Liver (tissue), 3 donors: ENCODE measurements at regions not wholly inside any gene's neighbourhood (a gene's known extent, or its start where the extent isn't known, plus 50 kb on each side); places are given as distances from the start of the nearest gene placed in this dataset.

Experiments used
- HNF4G ChIP-seq: IDR thresholded peaks from 2 replicates; pipeline ENCODE4 v1.6.1; 2016; ENCODE audit warnings: antibody characterized with exemption
- TF ChIP-seq, protein P1 (sequence below): fragments of 150-350 bp; IDR thresholded peaks from 2 replicates; pipeline ENCODE4 v1.5.1; 2017; ENCODE audit warnings: improper control_type of control experiment, low read depth, low read length; ENCODE audit not compliant: missing input control
- donor health status: healthy.
- donor health status: healthy.

DNA sequence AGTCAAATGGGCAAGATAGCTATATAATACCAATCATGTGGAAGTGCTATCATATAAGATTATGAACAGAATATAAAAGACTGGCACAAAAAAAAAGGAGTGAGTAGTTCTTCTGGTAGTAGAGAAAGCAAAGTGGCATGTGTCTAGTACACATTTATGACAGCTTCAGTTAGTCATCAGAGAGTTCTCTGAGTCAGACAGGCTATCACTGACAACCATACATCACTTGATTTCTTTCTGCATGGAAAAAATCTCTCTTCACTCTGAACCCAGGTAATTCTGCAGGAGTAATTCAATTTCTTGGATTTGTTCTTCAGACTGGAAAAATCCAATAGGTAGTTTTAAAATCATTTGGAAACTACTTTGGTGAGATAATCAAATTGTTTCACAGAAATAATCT, 286.8 kb upstream of the ANO3 start:
- TF ChIP-seq HNF4G = no peak
- TF ChIP-seq, protein P1, sequence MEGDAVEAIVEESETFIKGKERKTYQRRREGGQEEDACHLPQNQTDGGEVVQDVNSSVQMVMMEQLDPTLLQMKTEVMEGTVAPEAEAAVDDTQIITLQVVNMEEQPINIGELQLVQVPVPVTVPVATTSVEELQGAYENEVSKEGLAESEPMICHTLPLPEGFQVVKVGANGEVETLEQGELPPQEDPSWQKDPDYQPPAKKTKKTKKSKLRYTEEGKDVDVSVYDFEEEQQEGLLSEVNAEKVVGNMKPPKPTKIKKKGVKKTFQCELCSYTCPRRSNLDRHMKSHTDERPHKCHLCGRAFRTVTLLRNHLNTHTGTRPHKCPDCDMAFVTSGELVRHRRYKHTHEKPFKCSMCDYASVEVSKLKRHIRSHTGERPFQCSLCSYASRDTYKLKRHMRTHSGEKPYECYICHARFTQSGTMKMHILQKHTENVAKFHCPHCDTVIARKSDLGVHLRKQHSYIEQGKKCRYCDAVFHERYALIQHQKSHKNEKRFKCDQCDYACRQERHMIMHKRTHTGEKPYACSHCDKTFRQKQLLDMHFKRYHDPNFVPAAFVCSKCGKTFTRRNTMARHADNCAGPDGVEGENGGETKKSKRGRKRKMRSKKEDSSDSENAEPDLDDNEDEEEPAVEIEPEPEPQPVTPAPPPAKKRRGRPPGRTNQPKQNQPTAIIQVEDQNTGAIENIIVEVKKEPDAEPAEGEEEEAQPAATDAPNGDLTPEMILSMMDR = no peak
